ENCODE measurements at regions not wholly inside any gene's neighbourhood (a gene's known extent, or its start where the extent isn't known, plus 50 kb on each side); places are given as distances from the start of the nearest gene placed in this dataset.
A peak's percentile ranks its signal among the peaks of the same experiment; 100 is the strongest.

- intact Hi-C loops (cut with DNase I): no loop called here
These were observed 67.2 kb upstream of the DLK1 start for GRCh38 chr14:100659345-100660001.

GRCh38 chr14:100660498-100660881, 66.2 kb upstream of the DLK1 start:
- Histone ChIP-seq H3K4me3 (ENCODE audit: low read length in 3 of 3) (no peak overlapping the region), H3K27ac (ENCODE audit: low read depth in 2 of 2, low read length in 2 of 2) (no peak overlapping the region), H3K9me3 (ENCODE audit: control insufficient read depth in 2 of 3, insufficient read depth in 1 of 3, low read length in 3 of 3) (no peaks in the 10 kb centered on the region), H3K36me3 (ENCODE audit: control insufficient read depth in 2 of 3, insufficient read depth in 3 of 3, low read length in 3 of 3) (no peaks in the 10 kb centered on the region), H3K9ac (ENCODE audit: low read length in 3 of 3) (no peak overlapping the region), H3K27me3 (ENCODE audit: control insufficient read depth, insufficient read depth, low read length) (no peaks in the 10 kb centered on the region), H3K4me1 (ENCODE audit: control insufficient read depth in 2 of 3, insufficient read depth in 2 of 3, low read depth in 1 of 3, low read length in 3 of 3) (peaks cover 0 to 8% (median 6%) of the 10 kb centered on the region in 3 donors)
- no peak for FAIRE-seq
- peak in 1 of 5 donors; percentile 45 for DNase-seq
- no peak for TF ChIP-seq CTCF (IDR thresholded peaks at IDR 0.05; ENCODE audit: borderline replicate concordance, extremely low read depth, insufficient read depth)
- intact Hi-C loops (cut with DNase I): no loop called here

More at GRCh38 chr14:100659345-100660001, 67.2 kb upstream of the DLK1 start:
- Histone ChIP-seq H3K27me3 (ENCODE audit: control insufficient read depth, insufficient read depth, low read length) (no peaks in the 10 kb centered on the region), H3K27ac (ENCODE audit: low read depth in 2 of 2, low read length in 2 of 2) (no peak overlapping the region), H3K9ac (ENCODE audit: low read length in 3 of 3) (no peak overlapping the region), H3K4me3 (ENCODE audit: low read length in 3 of 3) (no peak overlapping the region), H3K9me3 (ENCODE audit: control insufficient read depth in 2 of 3, insufficient read depth in 1 of 3, low read length in 3 of 3) (no peaks in the 10 kb centered on the region), H3K36me3 (ENCODE audit: control insufficient read depth in 2 of 3, insufficient read depth in 3 of 3, low read length in 3 of 3) (no peaks in the 10 kb centered on the region), H3K4me1 (ENCODE audit: control insufficient read depth in 2 of 3, insufficient read depth in 2 of 3, low read depth in 1 of 3, low read length in 3 of 3) (peaks cover 0 to 5% (median 0%) of the 10 kb centered on the region in 3 donors)
- DNase-seq (peak in 1 of 5 donors; percentile 40), FAIRE-seq (no peak)
- TF ChIP-seq CTCF (IDR thresholded peaks at IDR 0.05; ENCODE audit: borderline replicate concordance, extremely low read depth, insufficient read depth): no peak

- Histone ChIP-seq H3K36me3 (ENCODE audit: control insufficient read depth in 2 of 3, insufficient read depth in 3 of 3, low read length in 3 of 3) (no peaks in the 10 kb centered on the region), H3K27ac (ENCODE audit: low read depth in 2 of 2, low read length in 2 of 2) (no peak overlapping the region), H3K27me3 (ENCODE audit: control insufficient read depth, insufficient read depth, low read length) (no peaks in the 10 kb centered on the region), H3K9ac (ENCODE audit: low read length in 3 of 3) (no peak overlapping the region), H3K4me1 (ENCODE audit: control insufficient read depth in 2 of 3, insufficient read depth in 2 of 3, low read depth in 1 of 3, low read length in 3 of 3) (peaks cover 0 to 11% (median 10%) of the 10 kb centered on the region in 3 donors), H3K4me3 (ENCODE audit: low read length in 3 of 3) (no peak overlapping the region), H3K9me3 (ENCODE audit: control insufficient read depth in 2 of 3, insufficient read depth in 1 of 3, low read length in 3 of 3) (no peaks in the 10 kb centered on the region)
- no peak for TF ChIP-seq CTCF (IDR thresholded peaks at IDR 0.05; ENCODE audit: borderline replicate concordance, extremely low read depth, insufficient read depth)
- intact Hi-C loops (cut with DNase I): no loop called here
- DNase-seq (peak in 2 of 5 donors; percentile 63 to 64), FAIRE-seq (no peak)
These were observed 65.6 kb upstream of the DLK1 start for GRCh38 chr14:100660882-100661635.

Data from kidney (tissue), 13 donors.